Fibroblast of mammary gland (primary cell): ENCODE measurements at regions not wholly inside any gene's neighbourhood (a gene's known extent, or its start where the extent isn't known, plus 50 kb on each side); places are given as distances from the start of the nearest gene placed in this dataset.
"Not testable (repeated sequence)": the region's sequence is repeated elsewhere in the genome, so short reads cannot be mapped to it uniquely, and the experiment has no call there.

Experiments used
- DNase-seq: peaks from one replicate; pipeline ENCODE4 v3.0.0-alpha.2; 2010; ENCODE audit warnings: low read depth
- H3K4me3 ChIP-seq: 2 replicates; pipeline ENCODE4 v1.5.1; 2011; ENCODE audit warnings: low read depth, mild to moderate bottlenecking, low read length, moderate library complexity; ENCODE audit not compliant: control insufficient read depth
- TF ChIP-seq, protein P1 (sequence below): conservative IDR thresholded peaks from 2 replicates; pipeline ENCODE4 v1.5.1; 2011; ENCODE audit warnings: low read depth, low read length, inconsistent platforms; ENCODE audit not compliant: control insufficient read depth, insufficient read depth

- TF ChIP-seq, protein P1, sequence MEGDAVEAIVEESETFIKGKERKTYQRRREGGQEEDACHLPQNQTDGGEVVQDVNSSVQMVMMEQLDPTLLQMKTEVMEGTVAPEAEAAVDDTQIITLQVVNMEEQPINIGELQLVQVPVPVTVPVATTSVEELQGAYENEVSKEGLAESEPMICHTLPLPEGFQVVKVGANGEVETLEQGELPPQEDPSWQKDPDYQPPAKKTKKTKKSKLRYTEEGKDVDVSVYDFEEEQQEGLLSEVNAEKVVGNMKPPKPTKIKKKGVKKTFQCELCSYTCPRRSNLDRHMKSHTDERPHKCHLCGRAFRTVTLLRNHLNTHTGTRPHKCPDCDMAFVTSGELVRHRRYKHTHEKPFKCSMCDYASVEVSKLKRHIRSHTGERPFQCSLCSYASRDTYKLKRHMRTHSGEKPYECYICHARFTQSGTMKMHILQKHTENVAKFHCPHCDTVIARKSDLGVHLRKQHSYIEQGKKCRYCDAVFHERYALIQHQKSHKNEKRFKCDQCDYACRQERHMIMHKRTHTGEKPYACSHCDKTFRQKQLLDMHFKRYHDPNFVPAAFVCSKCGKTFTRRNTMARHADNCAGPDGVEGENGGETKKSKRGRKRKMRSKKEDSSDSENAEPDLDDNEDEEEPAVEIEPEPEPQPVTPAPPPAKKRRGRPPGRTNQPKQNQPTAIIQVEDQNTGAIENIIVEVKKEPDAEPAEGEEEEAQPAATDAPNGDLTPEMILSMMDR = no peak
- no peak for DNase-seq
- no peak overlapping the region for H3K4me3 ChIP-seq
Measured at GRCh38 chr20:55342822-55343221, 662.5 kb downstream of the CBLN4 start.

- H3K4me3 ChIP-seq = no peak overlapping the region
- TF ChIP-seq, protein P1 = no peak
- DNase-seq = no peak
Measured at GRCh38 chr20:55333798-55334197, 671.5 kb downstream of the CBLN4 start.

- TF ChIP-seq, protein P1 = no peak
- DNase-seq = no peak
- no peak overlapping the region for H3K4me3 ChIP-seq
Measured at GRCh38 chr20:55329108-55329507, 676.2 kb downstream of the CBLN4 start.

- TF ChIP-seq, protein P1 = no peak
- DNase-seq = no peak
- H3K4me3 ChIP-seq = no peak overlapping the region
Measured at GRCh38 chr20:55322745-55323144, 682.6 kb downstream of the CBLN4 start.

DNA sequence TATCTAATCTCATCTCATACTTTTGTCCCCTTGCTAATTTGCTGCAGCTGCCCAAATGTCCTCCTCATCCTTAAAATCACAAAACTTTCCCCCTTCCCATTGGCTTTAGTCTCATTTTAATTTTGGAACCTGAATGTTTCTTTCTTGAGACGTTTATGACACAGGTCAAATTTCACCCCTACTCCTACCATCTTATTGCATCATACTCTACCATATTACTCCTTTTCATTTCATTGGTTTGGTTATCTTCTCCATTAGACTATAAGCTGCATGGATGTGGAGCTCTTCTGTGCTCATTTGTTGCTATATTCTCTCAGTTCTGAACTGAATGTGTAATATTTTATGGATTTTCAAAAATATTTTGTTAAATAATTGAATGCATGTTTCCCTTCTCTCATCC lies 688.6 kb downstream of the CBLN4 start:
- TF ChIP-seq, protein P1 = no peak
- DNase-seq = no peak
- H3K4me3 ChIP-seq = no peak overlapping the region

DNA sequence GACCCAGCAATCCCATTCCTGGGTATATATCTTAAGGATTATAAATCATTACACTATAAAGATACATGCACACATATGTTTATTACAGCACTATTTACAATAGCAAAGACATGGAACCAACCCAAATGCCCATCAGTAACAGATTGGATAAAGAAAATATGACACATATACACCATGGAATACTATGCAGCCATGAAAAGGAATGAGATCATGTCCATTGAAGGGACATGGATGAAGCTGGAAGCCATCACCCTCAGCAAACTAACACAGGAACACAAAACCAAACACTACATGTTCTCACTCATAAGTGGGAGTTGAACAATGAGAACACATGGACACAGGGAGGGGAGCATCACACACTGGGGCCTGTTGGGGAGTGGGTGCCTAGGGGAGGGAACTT lies 694.5 kb downstream of the CBLN4 start:
- H3K4me3 ChIP-seq, DNase-seq: not testable (repeated sequence)

DNA sequence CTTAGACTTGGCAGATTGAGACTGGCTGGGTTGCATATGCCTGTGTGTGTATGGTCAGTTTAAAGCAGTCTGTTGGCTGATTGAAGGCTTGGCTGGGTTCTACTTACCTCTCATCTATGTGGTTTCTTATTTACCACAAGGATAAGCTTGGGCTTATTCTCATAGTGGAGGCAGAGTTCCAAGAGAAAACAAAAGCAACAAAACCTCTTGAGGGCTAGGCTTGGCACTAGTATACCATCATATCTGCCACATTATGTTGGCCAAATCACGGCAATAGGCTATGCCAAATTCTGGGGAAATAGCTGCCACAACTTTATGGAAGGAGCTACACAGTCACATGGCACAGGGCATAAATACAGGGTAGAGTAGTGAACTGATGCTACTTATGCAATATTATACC lies 714.1 kb downstream of the CBLN4 start:
- no peak overlapping the region for H3K4me3 ChIP-seq
- TF ChIP-seq, protein P1 = no peak
- no peak for DNase-seq

GRCh38 chr20:55283889-55284288 lies 721.4 kb downstream of the CBLN4 start:
- DNase-seq = no peak
- TF ChIP-seq, protein P1 = no peak
- H3K4me3 ChIP-seq = no peak overlapping the region
